Spinal cord (tissue), 9 donors: ENCODE measurements at regions not wholly inside any gene's neighbourhood (a gene's known extent, or its start where the extent isn't known, plus 50 kb on each side); places are given as distances from the start of the nearest gene placed in this dataset.

Experiments
- DNase-seq, 6 donors: peaks; one replicate each; pipeline versions ENCODE4 v3.0.0 to v3.0.0-alpha.2; 2013 to 2015; ENCODE audit warnings: low spot score in 6 of 6, low read depth in 4 of 6
- H3K27ac ChIP-seq: one replicate; pipeline ENCODE4 v1.5.1; 2013; ENCODE audit warnings: low read depth, low read length, control low read depth
- H3K27me3 ChIP-seq: one replicate; pipeline ENCODE4 v1.6.1; 2013; ENCODE audit warnings: low read length; ENCODE audit not compliant: control insufficient read depth, insufficient read depth
- H3K36me3 ChIP-seq: one replicate; pipeline ENCODE4 v1.6.1; 2013; ENCODE audit warnings: low read length; ENCODE audit not compliant: control insufficient read depth, insufficient read depth
- H3K4me1 ChIP-seq: one replicate; pipeline ENCODE4 v1.6.1; 2013; ENCODE audit warnings: low read length; ENCODE audit not compliant: control insufficient read depth, insufficient read depth
- H3K4me3 ChIP-seq: one replicate; pipeline ENCODE4 v1.5.1; 2013; ENCODE audit warnings: low read depth, low read length, control low read depth
- H3K9me3 ChIP-seq: one replicate; pipeline ENCODE4 v1.6.1; 2013; ENCODE audit warnings: low read length; ENCODE audit not compliant: control insufficient read depth, insufficient read depth
- WGBS: methylation state at CpG from one replicate; pipeline ENCODE4 v1.1.5; 2013; ENCODE audit warnings: missing lambda C conversion rate; ENCODE audit not compliant: insufficient coverage; 5-methylcytosine and 5-hydroxymethylcytosine counted together
- donor health status: healthy.

DNA sequence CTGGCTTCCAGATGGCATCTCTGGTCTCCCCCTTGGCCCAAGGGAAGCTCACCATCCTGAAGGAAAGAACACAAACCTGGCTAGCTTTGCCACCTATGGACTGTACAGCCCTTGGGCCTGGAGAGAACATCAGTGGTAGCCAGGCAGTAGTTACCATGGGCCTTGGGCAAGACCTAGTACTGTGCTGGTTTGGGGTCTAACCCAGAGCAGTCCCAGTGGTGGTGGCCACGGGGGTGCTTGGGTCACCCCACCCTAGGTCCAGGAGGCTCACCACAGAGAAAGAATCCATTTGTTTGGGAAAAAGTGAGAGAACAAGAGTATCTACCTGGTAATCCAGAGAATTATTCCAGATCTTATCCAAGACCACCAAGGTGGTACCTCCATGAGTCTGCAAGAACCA is 290.7 kb upstream of the PPP1R2C start:
- H3K27me3 ChIP-seq = peaks cover 5% of the 10 kb centered on the region

GRCh38 chrX:43083016-43083415 is 305.1 kb upstream of the PPP1R2C start:
- H3K36me3 ChIP-seq = no peaks in the 10 kb centered on the region
- H3K27ac ChIP-seq = no peak overlapping the region
- no peak overlapping the region for H3K4me3 ChIP-seq
- no CpG with 5 or more reads among the region's 1 CpG for WGBS
- H3K4me1 ChIP-seq = no peaks in the 10 kb centered on the region
- H3K9me3 ChIP-seq = peaks cover 4% of the 10 kb centered on the region
- DNase-seq = no peak
- H3K27me3 ChIP-seq = no peaks in the 10 kb centered on the region

More for the DNA sequence above, 290.7 kb upstream of the PPP1R2C start:
- Histone ChIP-seq H3K9me3 (peaks cover 1% of the 10 kb centered on the region), H3K27ac (no peak overlapping the region), H3K36me3 (no peaks in the 10 kb centered on the region), H3K4me3 (no peak overlapping the region), H3K4me1 (no peaks in the 10 kb centered on the region)
- no peak for DNase-seq
- WGBS = 50% methylated on average over 1 of the region's 1 CpG

- Histone ChIP-seq H3K4me3 (no peak overlapping the region), H3K36me3 (no peaks in the 10 kb centered on the region), H3K4me1 (no peaks in the 10 kb centered on the region), H3K9me3 (peaks cover 4% of the 10 kb centered on the region), H3K27ac (no peak overlapping the region), H3K27me3 (no peaks in the 10 kb centered on the region)
- peak in 1 of 6 donors; percentile 1 for DNase-seq
Measured at GRCh38 chrX:43087830-43088229, 309.9 kb upstream of the PPP1R2C start.

DNA sequence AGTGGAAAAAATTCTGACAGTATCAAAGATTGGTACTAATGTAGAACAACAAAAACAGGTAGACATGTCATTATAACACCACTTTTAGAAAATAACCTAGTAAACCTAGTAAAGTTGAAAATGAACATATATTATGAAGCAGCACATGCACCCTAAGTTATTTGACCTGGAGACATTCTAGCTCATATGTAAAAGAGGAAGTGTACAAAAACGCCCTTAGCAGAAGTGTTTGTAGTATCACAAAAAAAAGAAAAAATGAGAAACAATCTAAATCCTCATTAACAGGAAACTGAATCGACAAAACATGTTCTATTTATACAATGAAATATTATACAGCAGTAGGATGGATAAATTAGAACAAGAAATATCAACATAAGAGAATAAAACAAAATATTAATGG is 318.9 kb upstream of the PPP1R2C start:
- H3K36me3 ChIP-seq = no peaks in the 10 kb centered on the region
- H3K27ac ChIP-seq = no peak overlapping the region
- no peak overlapping the region for H3K4me3 ChIP-seq
- DNase-seq = no peak
- no peaks in the 10 kb centered on the region for H3K27me3 ChIP-seq
- H3K9me3 ChIP-seq = no peaks in the 10 kb centered on the region
- H3K4me1 ChIP-seq = no peaks in the 10 kb centered on the region
- WGBS = no CpG with 5 or more reads among the region's 2 CpGs

DNA sequence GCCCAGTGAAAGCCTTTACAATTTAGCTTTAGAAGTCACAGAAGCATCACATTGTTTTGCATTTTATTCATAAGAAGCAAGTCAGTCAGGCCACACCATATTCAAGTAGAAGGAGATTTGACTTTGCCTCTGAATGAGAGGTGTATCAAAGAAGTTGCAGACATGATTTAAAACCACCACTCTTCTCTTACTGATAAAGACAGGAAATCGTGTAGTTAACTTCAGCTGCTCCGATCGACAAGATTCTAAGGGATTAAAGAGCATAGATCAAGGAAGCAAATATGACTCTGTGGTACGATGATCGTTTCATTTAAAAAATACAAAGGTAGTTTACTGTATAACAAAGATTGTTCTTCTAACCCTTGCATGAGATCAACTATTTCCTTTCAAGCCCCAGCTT is 328.0 kb upstream of the PPP1R2C start:
- WGBS = no CpG with 5 or more reads among the region's 5 CpGs
- H3K4me3 ChIP-seq = no peak overlapping the region
- H3K4me1 ChIP-seq = no peaks in the 10 kb centered on the region
- H3K27me3 ChIP-seq = no peaks in the 10 kb centered on the region
- no peaks in the 10 kb centered on the region for H3K9me3 ChIP-seq
- no peak for DNase-seq
- no peak overlapping the region for H3K27ac ChIP-seq
- no peaks in the 10 kb centered on the region for H3K36me3 ChIP-seq

- Histone ChIP-seq H3K4me1 (no peaks in the 10 kb centered on the region), H3K36me3 (no peaks in the 10 kb centered on the region), H3K4me3 (no peak overlapping the region), H3K27me3 (no peaks in the 10 kb centered on the region), H3K9me3 (no peaks in the 10 kb centered on the region), H3K27ac (no peak overlapping the region)
- no CpG with 5 or more reads among the region's 2 CpGs for WGBS
- no peak for DNase-seq
Measured at GRCh38 chrX:43108828-43109227, 330.9 kb upstream of the PPP1R2C start.

DNA sequence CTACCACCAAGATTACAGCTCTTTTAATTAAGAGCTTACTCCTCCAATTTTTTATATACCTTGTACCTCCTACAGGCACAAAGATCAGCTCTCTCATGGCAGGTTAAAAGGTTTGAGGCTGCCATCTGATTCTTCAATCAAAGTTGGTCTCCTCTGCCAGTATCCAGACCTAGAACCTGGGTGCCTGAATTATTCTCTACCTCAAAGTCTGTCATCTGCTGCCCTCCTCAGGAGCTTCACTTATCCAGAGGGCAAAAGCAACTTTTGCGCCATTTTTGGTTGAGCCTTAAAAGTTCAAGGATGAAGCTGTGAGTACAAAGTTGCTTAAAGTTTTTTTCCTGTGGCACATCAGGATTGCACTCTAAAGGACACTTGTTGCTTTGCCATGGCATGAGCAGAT is 343.7 kb upstream of the PPP1R2C start:
- Histone ChIP-seq H3K27ac (no peak overlapping the region), H3K36me3 (no peaks in the 10 kb centered on the region), H3K9me3 (no peaks in the 10 kb centered on the region), H3K27me3 (peaks cover 4% of the 10 kb centered on the region), H3K4me1 (no peaks in the 10 kb centered on the region), H3K4me3 (no peak overlapping the region)
- DNase-seq = no peak
- WGBS = 100% methylated on average over 1 of the region's 1 CpG

GRCh38 chrX:43139645-43140044 is 361.7 kb upstream of the PPP1R2C start:
- Histone ChIP-seq H3K4me1 (no peaks in the 10 kb centered on the region), H3K27me3 (no peaks in the 10 kb centered on the region), H3K4me3 (no peak overlapping the region), H3K9me3 (no peaks in the 10 kb centered on the region), H3K27ac (no peak overlapping the region), H3K36me3 (no peaks in the 10 kb centered on the region)
- DNase-seq = no peak
- no CpG with 5 or more reads among the region's 1 CpG for WGBS

GRCh38 chrX:43140582-43140981 is 362.6 kb upstream of the PPP1R2C start:
- Histone ChIP-seq H3K27me3 (no peaks in the 10 kb centered on the region), H3K4me1 (no peaks in the 10 kb centered on the region)
- WGBS = no CpG with 5 or more reads among the region's 2 CpGs

DNA sequence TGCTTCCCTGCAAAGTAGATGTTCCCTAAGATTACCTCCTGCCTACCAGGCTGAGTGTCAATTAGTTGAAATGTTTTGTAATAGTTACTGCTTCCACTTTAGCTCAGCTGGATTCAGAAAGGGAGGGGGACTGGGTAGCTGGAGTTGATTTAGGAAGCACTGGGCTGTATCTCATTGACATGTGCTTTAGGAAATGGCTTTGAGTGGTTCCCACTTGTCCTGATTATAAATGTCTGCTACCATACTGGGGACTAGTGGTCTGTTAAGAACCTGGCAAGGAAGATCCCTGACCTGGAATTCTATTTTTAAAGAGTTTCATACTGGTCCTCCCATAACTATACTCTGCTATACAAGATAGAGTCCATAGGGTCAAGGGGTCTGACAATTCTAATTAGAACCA is 363.9 kb upstream of the PPP1R2C start:
- Histone ChIP-seq H3K36me3 (no peaks in the 10 kb centered on the region), H3K9me3 (no peaks in the 10 kb centered on the region), H3K27me3 (no peaks in the 10 kb centered on the region), H3K4me1 (no peaks in the 10 kb centered on the region), H3K4me3 (no peak overlapping the region), H3K27ac (no peak overlapping the region)
- peak in 1 of 6 donors; percentile 63 for DNase-seq

More at GRCh38 chrX:43140582-43140981, 362.6 kb upstream of the PPP1R2C start:
- Histone ChIP-seq H3K36me3 (no peaks in the 10 kb centered on the region), H3K9me3 (no peaks in the 10 kb centered on the region), H3K27ac (no peak overlapping the region), H3K4me3 (no peak overlapping the region)
- no peak for DNase-seq
